Body of pancreas (tissue), 4 donors: ENCODE measurements at regions not wholly inside any gene's neighbourhood (a gene's known extent, or its start where the extent isn't known, plus 50 kb on each side); places are given as distances from the start of the nearest gene placed in this dataset.

ENCODE experiments used
- ATAC-seq: fragments of 150-250 bp; one replicate; pipeline ENCODE4 v1.9.1; 2016
- DNase-seq, 4 donors: peaks; one replicate each; pipeline ENCODE4 v3.0.0-alpha.2; 2019
- H3K27ac ChIP-seq, 4 donors: fragments of 200-600 bp; sonication (generic); 1 replicate in 3 of 4; 2 replicates in 1 of 4; pipeline versions ENCODE4 v1.5.1 to v1.6.1; 2016 to 2019; ENCODE audit warnings: mild to moderate bottlenecking in 1 of 4, mixed read lengths in 1 of 4, moderate library complexity in 1 of 4
- H3K27me3 ChIP-seq, 2 donors: fragments of 200-600 bp; sonication (generic); one replicate each; pipeline ENCODE4 v1.6.0; 2016; ENCODE audit warnings: mild to moderate bottlenecking in 1 of 2
- H3K36me3 ChIP-seq, 2 donors: fragments of 200-600 bp; sonication (generic); replicated peaks in 1 of 2; 2 replicates each; pipeline ENCODE4 v1.5.1; 2016; ENCODE audit warnings: low read depth in 2 of 2; ENCODE audit not compliant: insufficient read depth in 1 of 2
- H3K4me1 ChIP-seq: fragments of 200-600 bp; sonication (generic); one replicate; pipeline ENCODE4 v1.6.0; 2016
- H3K4me3 ChIP-seq, 2 donors: fragments of 200-600 bp; sonication (generic); 1 replicate in 1 of 2; 2 replicates in 1 of 2; pipeline ENCODE4 v1.5.1; 2016 to 2019
- H3K9me3 ChIP-seq, 3 donors: fragments of 200-600 bp; sonication (generic); 1 replicate in 2 of 3; 2 replicates in 1 of 3; pipeline ENCODE4 v1.5.1; 2016
- POLR2A ChIP-seq, 3 donors: fragments of 450-650 bp; IDR thresholded peaks; one replicate each; pipeline ENCODE4 v1.6.1; 2016; ENCODE audit warnings: antibody characterized with exemption in 3 of 3, mild to moderate bottlenecking in 2 of 3
- WGBS, 2 donors: methylation state at CpG; one replicate each; pipeline ENCODE4 v1.1.5; 2017; 5-methylcytosine and 5-hydroxymethylcytosine counted together
- intact Hi-C: fragments of 100-400 bp; cut with DNase I; formaldehyde crosslinking; loops from one replicate; pipeline ENCODE4 v1.15.1; 2023
- TF ChIP-seq, protein P1 (sequence below), 7 experiments: fragments of 450-650 bp in 4 of 7; fragments of 200-600 bp in 3 of 7; sonication (generic) in 3 of 7; IDR thresholded peaks; one replicate each; pipeline ENCODE4 v1.5.1; 2016 to 2019; ENCODE audit warnings: antibody characterized with exemption in 7 of 7

DNA sequence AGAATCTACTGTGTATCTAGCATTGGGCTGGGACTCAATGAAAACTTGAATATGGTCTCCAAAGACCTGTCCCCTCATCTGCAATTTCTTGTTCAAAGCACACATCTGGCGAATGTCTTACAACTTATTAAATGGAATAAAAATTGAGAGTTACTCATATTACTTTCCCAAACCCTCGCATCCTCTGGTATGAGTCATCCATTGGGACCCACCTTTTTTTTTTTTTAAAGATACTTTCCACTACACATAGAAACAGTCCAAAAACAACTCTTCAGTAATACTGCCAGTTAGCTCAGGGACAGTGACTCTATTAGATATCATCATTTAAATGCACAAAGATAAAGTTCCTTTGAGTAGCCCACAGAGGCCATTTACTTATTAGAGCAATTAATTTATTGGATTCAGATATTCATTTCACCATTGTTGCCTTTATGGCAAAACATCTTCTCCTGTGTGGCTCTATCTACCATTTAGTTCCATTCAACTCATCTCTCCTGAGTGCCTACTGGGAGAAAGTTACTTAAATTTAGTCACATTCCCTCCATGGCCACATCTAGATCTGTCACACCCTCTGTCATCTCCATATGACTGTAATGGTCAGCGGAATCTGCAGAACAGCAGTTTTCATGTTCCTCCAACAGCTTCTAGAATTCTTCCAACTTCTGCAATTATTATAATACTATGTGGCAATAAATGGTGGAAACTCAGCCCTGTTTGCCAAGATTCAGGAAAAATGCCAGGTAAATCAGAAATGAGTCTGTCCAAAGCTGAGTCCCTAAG, 77.9 kb upstream of the ARHGEF3 start:
- H3K27me3 ChIP-seq: no peaks in the 10 kb centered on the region
- intact Hi-C loops: no loop called here
- no peaks in the 10 kb centered on the region for H3K9me3 ChIP-seq
- no peaks in the 10 kb centered on the region for H3K4me1 ChIP-seq
- H3K36me3 ChIP-seq: no peaks in the 10 kb centered on the region
- DNase-seq: no peak
- no peak overlapping the region for H3K4me3 ChIP-seq
- H3K27ac ChIP-seq: no peak overlapping the region
- TF ChIP-seq, protein P1, sequence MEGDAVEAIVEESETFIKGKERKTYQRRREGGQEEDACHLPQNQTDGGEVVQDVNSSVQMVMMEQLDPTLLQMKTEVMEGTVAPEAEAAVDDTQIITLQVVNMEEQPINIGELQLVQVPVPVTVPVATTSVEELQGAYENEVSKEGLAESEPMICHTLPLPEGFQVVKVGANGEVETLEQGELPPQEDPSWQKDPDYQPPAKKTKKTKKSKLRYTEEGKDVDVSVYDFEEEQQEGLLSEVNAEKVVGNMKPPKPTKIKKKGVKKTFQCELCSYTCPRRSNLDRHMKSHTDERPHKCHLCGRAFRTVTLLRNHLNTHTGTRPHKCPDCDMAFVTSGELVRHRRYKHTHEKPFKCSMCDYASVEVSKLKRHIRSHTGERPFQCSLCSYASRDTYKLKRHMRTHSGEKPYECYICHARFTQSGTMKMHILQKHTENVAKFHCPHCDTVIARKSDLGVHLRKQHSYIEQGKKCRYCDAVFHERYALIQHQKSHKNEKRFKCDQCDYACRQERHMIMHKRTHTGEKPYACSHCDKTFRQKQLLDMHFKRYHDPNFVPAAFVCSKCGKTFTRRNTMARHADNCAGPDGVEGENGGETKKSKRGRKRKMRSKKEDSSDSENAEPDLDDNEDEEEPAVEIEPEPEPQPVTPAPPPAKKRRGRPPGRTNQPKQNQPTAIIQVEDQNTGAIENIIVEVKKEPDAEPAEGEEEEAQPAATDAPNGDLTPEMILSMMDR (IDR thresholded peaks at IDR 0.05): no peak
- no peak for TF ChIP-seq POLR2A (IDR thresholded peaks at IDR 0.05)
- 60% methylated on average over 3 of the region's 3 CpGs for WGBS, 2 donors
- ATAC-seq: no peak

DNA sequence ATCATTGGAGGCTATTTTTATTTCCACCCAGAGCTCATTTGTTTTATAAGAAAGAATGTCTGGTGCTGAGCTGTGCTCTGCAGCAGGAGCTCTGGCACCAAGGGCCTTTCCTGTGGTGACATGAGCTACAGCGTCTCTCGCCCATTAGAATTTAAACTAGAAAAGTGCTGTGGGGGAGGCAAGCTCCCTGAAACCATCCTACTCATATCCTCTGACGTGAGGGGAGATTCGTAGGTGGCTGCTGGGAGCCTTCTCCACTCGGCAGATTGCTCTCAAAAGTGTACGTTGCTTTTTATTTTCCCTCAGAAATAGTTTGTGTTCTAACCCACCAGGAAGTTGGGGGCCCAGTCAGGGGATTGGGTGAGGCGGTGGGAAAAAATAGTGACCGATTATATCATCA, 76.3 kb upstream of the ARHGEF3 start:
- WGBS, 2 donors: 54 to 83% methylated on average over 8 of the region's 8 CpGs
- Histone ChIP-seq H3K9me3 (no peaks in the 10 kb centered on the region), H3K27me3 (no peaks in the 10 kb centered on the region), H3K36me3 (no peaks in the 10 kb centered on the region), H3K27ac (no peak overlapping the region), H3K4me1 (no peaks in the 10 kb centered on the region), H3K4me3 (no peak overlapping the region)
- TF ChIP-seq, protein P1 (IDR thresholded peaks at IDR 0.05): no peak
- no peak for TF ChIP-seq POLR2A (IDR thresholded peaks at IDR 0.05)
- intact Hi-C loops: no loop called here
- ATAC-seq: no peak
- no peak for DNase-seq

DNA sequence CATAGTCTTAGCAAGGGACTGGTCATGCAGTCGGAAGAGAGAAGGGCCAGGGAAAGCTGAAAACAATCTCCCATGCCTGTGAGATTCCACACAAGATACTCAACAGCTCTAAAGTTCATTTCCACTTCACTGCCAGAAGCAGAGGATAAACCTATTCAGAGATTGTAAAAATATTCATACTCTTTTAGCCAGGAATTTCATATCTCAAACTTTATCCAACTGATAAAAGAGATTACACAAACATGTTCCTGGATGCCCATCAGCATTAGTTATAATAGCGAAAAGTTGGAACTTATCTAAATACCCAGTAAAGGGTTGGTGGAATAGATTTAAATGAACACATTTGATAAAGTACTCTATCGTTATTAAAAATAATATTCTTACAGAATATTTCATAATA, 75.2 kb upstream of the ARHGEF3 start:
- DNase-seq: no peak
- Histone ChIP-seq H3K36me3 (no peaks in the 10 kb centered on the region), H3K9me3 (no peaks in the 10 kb centered on the region), H3K27ac (no peak overlapping the region), H3K4me3 (no peak overlapping the region), H3K27me3 (no peaks in the 10 kb centered on the region), H3K4me1 (no peaks in the 10 kb centered on the region)
- intact Hi-C loops: no loop called here
- ATAC-seq: no peak
- TF ChIP-seq, protein P1 (IDR thresholded peaks at IDR 0.05): no peak
- no peak for TF ChIP-seq POLR2A (IDR thresholded peaks at IDR 0.05)
- 56 to 87% methylated on average over 2 to 3 of the region's 3 CpGs for WGBS, 2 donors

DNA sequence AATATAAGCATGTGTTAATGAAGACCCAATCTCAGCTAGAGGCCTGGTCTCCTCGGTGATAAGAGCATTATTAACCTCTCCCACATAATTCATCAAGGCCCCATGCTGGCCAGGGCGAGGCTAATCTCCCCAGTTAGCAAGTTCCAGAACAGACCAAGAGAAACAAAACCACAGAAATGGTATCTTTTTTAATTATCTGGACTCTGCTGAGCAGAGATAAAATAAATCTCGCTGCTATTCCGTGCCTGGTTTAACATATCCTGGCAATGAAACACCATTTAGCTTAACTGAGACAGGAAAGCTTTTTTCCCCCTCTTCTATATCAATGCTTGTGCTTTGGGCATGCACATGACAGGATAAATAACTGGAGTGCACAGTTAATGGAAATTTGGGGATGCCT, 72.5 kb upstream of the ARHGEF3 start:
- H3K27ac ChIP-seq: no peak overlapping the region
- no peak overlapping the region for H3K4me3 ChIP-seq
- 59 to 67% methylated on average over 4 of the region's 4 CpGs for WGBS, 2 donors
- H3K9me3 ChIP-seq: no peaks in the 10 kb centered on the region
- ATAC-seq (no peak), DNase-seq (no peak)
- no peaks in the 10 kb centered on the region for H3K36me3 ChIP-seq
- H3K4me1 ChIP-seq: peaks cover 3% of the 10 kb centered on the region
- TF ChIP-seq, protein P1 (IDR thresholded peaks at IDR 0.05): no peak
- no peak for TF ChIP-seq POLR2A (IDR thresholded peaks at IDR 0.05)
- intact Hi-C loops: no loop called here
- H3K27me3 ChIP-seq: no peaks in the 10 kb centered on the region

DNA sequence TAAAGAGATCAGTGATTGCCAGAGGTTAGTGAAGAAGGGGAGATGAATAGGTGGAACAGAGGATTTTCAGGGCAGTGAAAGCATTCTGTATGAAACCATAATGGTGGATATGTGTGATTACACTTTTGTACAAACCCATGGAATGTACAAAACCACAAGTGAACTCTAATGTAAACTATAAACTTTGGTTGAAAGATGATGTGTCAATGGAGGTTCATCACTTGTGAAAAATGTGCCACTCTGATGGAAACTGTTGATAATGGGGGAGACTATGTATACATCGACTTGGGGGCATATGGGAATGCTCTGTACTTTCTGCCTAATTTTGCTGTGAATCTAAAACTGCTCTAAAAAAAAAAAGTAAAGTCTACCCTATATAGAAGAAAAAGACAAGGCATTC, 68.7 kb upstream of the ARHGEF3 start:
- no peak overlapping the region for H3K27ac ChIP-seq
- no peaks in the 10 kb centered on the region for H3K36me3 ChIP-seq
- no peak for ATAC-seq
- no peak overlapping the region for H3K4me3 ChIP-seq
- peaks cover 6% of the 10 kb centered on the region for H3K4me1 ChIP-seq
- 78 to 92% methylated on average over 1 of the region's 1 CpG for WGBS, 2 donors
- H3K27me3 ChIP-seq: no peaks in the 10 kb centered on the region
- no peaks in the 10 kb centered on the region for H3K9me3 ChIP-seq
- no peak for TF ChIP-seq POLR2A (IDR thresholded peaks at IDR 0.05)
- TF ChIP-seq, protein P1 (IDR thresholded peaks at IDR 0.05): no peak
- DNase-seq: no peak
- intact Hi-C loops: no loop called here
